ENCODE measurements at regions not wholly inside any gene's neighbourhood (a gene's known extent, or its start where the extent isn't known, plus 50 kb on each side); places are given as distances from the start of the nearest gene placed in this dataset.

GRCh38 chr6:90439586-90439985 lies 142.9 kb upstream of the BACH2 start:
- Mint-ChIP-seq H3K36me3 (ENCODE audit: low read depth, unreplicated experiment) (no peaks in the 10 kb centered on the region), H3K27ac (ENCODE audit: unreplicated experiment) (no peak overlapping the region), H3K4me1 (ENCODE audit: low read depth, unreplicated experiment) (peaks cover 6% of the 10 kb centered on the region)

GRCh38 chr6:90436403-90436802 lies 139.8 kb upstream of the BACH2 start:
- Histone ChIP-seq H3K4me2 (ENCODE audit: low read length) (no peak overlapping the region), H3K36me3 (ENCODE audit: insufficient read depth, low read length) (no peaks in the 10 kb centered on the region), H2AFZ (ENCODE audit: low read depth, low read length) (no peak overlapping the region), H3K79me2 (ENCODE audit: insufficient read depth, low read length) (no peaks in the 10 kb centered on the region), H3K9ac (ENCODE audit: low read length) (no peak overlapping the region), H3K27me3 (ENCODE audit: insufficient read depth, low read length) (peaks cover 2% of the 10 kb centered on the region), H4K20me1 (ENCODE audit: insufficient read depth, low read length) (no peaks in the 10 kb centered on the region), H3K9me3 (ENCODE audit: insufficient read depth, low read depth, low read length) (peaks cover 8% of the 10 kb centered on the region), H3K27ac (ENCODE audit: low read depth, low read length) (no peak overlapping the region), H3K4me3 (ENCODE audit: insufficient read depth, low read depth, low read length) (no peak overlapping the region), H3K4me1 (ENCODE audit: insufficient read depth, low read length) (no peaks in the 10 kb centered on the region)
- H3K4me3 Mint-ChIP-seq (ENCODE audit: unreplicated experiment) = no peak overlapping the region
- no peak for TF ChIP-seq EZH2 (IDR thresholded peaks at IDR 0.05; ENCODE audit: insufficient read depth, low read length)
- no peak for TF ChIP-seq CTCF (IDR thresholded peaks at IDR 0.05; ENCODE audit: insufficient read depth, low read depth, low read length)
- FAIRE-seq (no peak), DNase-seq (ENCODE audit: low read depth) (no peak)
- peaks cover 2% of the 10 kb centered on the region for H3K27me3 Mint-ChIP-seq (ENCODE audit: low read depth, unreplicated experiment)
- H3K27ac Mint-ChIP-seq (ENCODE audit: unreplicated experiment) = no peak overlapping the region
- peaks cover 21% of the 10 kb centered on the region for H3K4me1 Mint-ChIP-seq (ENCODE audit: low read depth, unreplicated experiment)
- no peaks in the 10 kb centered on the region for H3K9me3 Mint-ChIP-seq (ENCODE audit: unreplicated experiment)
- no peaks in the 10 kb centered on the region for H3K36me3 Mint-ChIP-seq (ENCODE audit: low read depth, unreplicated experiment)

More at GRCh38 chr6:90439586-90439985, 142.9 kb upstream of the BACH2 start:
- H3K4me3 ChIP-seq (ENCODE audit: insufficient read depth, low read depth, low read length) = no peak overlapping the region
- H3K27me3 ChIP-seq (ENCODE audit: insufficient read depth, low read length) = peaks cover 12% of the 10 kb centered on the region
- no peaks in the 10 kb centered on the region for H4K20me1 ChIP-seq (ENCODE audit: insufficient read depth, low read length)
- no peak overlapping the region for H2AFZ ChIP-seq (ENCODE audit: low read depth, low read length)
- H3K9ac ChIP-seq (ENCODE audit: low read length) = no peak overlapping the region
- H3K36me3 ChIP-seq (ENCODE audit: insufficient read depth, low read length) = no peaks in the 10 kb centered on the region
- Mint-ChIP-seq H3K27me3 (ENCODE audit: low read depth, unreplicated experiment) (peaks cover 7% of the 10 kb centered on the region), H3K4me3 (ENCODE audit: unreplicated experiment) (no peak overlapping the region), H3K9me3 (ENCODE audit: unreplicated experiment) (no peaks in the 10 kb centered on the region)
- FAIRE-seq = no peak
- no peak for DNase-seq (ENCODE audit: low read depth)
- H3K9me3 ChIP-seq (ENCODE audit: insufficient read depth, low read depth, low read length) = no peaks in the 10 kb centered on the region
- no peak overlapping the region for H3K27ac ChIP-seq (ENCODE audit: low read depth, low read length)
- TF ChIP-seq CTCF (IDR thresholded peaks at IDR 0.05; ENCODE audit: insufficient read depth, low read depth, low read length) = no peak
- no peak for TF ChIP-seq EZH2 (IDR thresholded peaks at IDR 0.05; ENCODE audit: insufficient read depth, low read length)
- no peaks in the 10 kb centered on the region for H3K79me2 ChIP-seq (ENCODE audit: insufficient read depth, low read length)
- H3K4me1 ChIP-seq (ENCODE audit: insufficient read depth, low read length) = no peaks in the 10 kb centered on the region
- no peak overlapping the region for H3K4me2 ChIP-seq (ENCODE audit: low read length)

GRCh38 chr6:90435207-90435899 lies 138.7 kb upstream of the BACH2 start:
- H3K9me3 ChIP-seq (ENCODE audit: insufficient read depth, low read depth, low read length) = peaks cover 8% of the 10 kb centered on the region
- no peak overlapping the region for H3K9ac ChIP-seq (ENCODE audit: low read length)
- TF ChIP-seq EZH2 (IDR thresholded peaks at IDR 0.05; ENCODE audit: insufficient read depth, low read length) (no peak), CTCF (IDR thresholded peaks at IDR 0.05; ENCODE audit: insufficient read depth, low read depth, low read length) (no peak)
- Mint-ChIP-seq H3K4me3 (ENCODE audit: unreplicated experiment) (no peak overlapping the region), H3K36me3 (ENCODE audit: low read depth, unreplicated experiment) (no peaks in the 10 kb centered on the region), H3K9me3 (ENCODE audit: unreplicated experiment) (peaks cover under 1% of the 10 kb centered on the region), H3K27ac (ENCODE audit: unreplicated experiment) (no peak overlapping the region), H3K4me1 (ENCODE audit: low read depth, unreplicated experiment) (peaks cover 25% of the 10 kb centered on the region), H3K27me3 (ENCODE audit: low read depth, unreplicated experiment) (peaks cover 2% of the 10 kb centered on the region)
- H3K27ac ChIP-seq (ENCODE audit: low read depth, low read length) = no peak overlapping the region
- no peak for FAIRE-seq
- no peaks in the 10 kb centered on the region for H3K79me2 ChIP-seq (ENCODE audit: insufficient read depth, low read length)
- no peaks in the 10 kb centered on the region for H4K20me1 ChIP-seq (ENCODE audit: insufficient read depth, low read length)
- H3K4me2 ChIP-seq (ENCODE audit: low read length) = no peak overlapping the region
- no peak overlapping the region for H2AFZ ChIP-seq (ENCODE audit: low read depth, low read length)
- no peaks in the 10 kb centered on the region for H3K4me1 ChIP-seq (ENCODE audit: insufficient read depth, low read length)
- H3K27me3 ChIP-seq (ENCODE audit: insufficient read depth, low read length) = no peaks in the 10 kb centered on the region
- no peak overlapping the region for H3K4me3 ChIP-seq (ENCODE audit: insufficient read depth, low read depth, low read length)
- no peaks in the 10 kb centered on the region for H3K36me3 ChIP-seq (ENCODE audit: insufficient read depth, low read length)
- peak; percentile 19 for DNase-seq (ENCODE audit: low read depth)
